ENCODE measurements at regions not wholly inside any gene's neighbourhood (a gene's known extent, or its start where the extent isn't known, plus 50 kb on each side); places are given as distances from the start of the nearest gene placed in this dataset.

GRCh38 chr2:129009555-129010146, 691.0 kb upstream of the HS6ST1 start:
- TF ChIP-seq CTCF (IDR thresholded peaks at IDR 0.05; ENCODE audit: low read length) (no peak), EZH2 (optimal IDR thresholded peaks at IDR 0.05; ENCODE audit: low read depth, low read length) (no peak)
